Gastroesophageal sphincter (tissue), 4 donors: ENCODE measurements at regions not wholly inside any gene's neighbourhood (a gene's known extent, or its start where the extent isn't known, plus 50 kb on each side); places are given as distances from the start of the nearest gene placed in this dataset.

Experiments
- ATAC-seq: fragments of 150-250 bp; one replicate; pipeline ENCODE4 v1.9.1; 2016; ENCODE audit warnings: mild to moderate bottlenecking, moderate library complexity
- H3K27ac ChIP-seq, 4 donors: fragments of 200-600 bp; sonication (generic) in 3 of 4; 1 replicate in 3 of 4; 2 replicates in 1 of 4; pipeline ENCODE4 v1.5.1; 2016 to 2019
- H3K27me3 ChIP-seq: fragments of 200-600 bp; sonication (generic); one replicate; pipeline ENCODE4 v1.5.1; 2019
- H3K36me3 ChIP-seq, 2 donors: fragments of 200-600 bp; sonication (generic); one replicate each; pipeline ENCODE4 v1.5.1; 2019; ENCODE audit warnings: control low read depth in 1 of 2
- H3K4me1 ChIP-seq, 3 donors: fragments of 200-600 bp; sonication (generic); 1 replicate in 2 of 3; 2 replicates in 1 of 3; pipeline ENCODE4 v1.5.1; 2016 to 2019; ENCODE audit warnings: control low read depth in 2 of 3
- H3K4me3 ChIP-seq, 2 donors: fragments of 200-600 bp; sonication (generic); one replicate each; pipeline ENCODE4 v1.5.1; 2019; ENCODE audit warnings: mild to moderate bottlenecking in 1 of 2, moderate library complexity in 1 of 2
- H3K9me3 ChIP-seq, 3 donors: fragments of 200-600 bp; sonication (generic); one replicate each; pipeline ENCODE4 v1.5.1; 2017 to 2019; ENCODE audit warnings: control low read depth in 2 of 3
- CTCF ChIP-seq, 4 experiments: fragments of 200-600 bp in 2 of 4; fragments of 450-650 bp in 2 of 4; sonication (generic) in 1 of 4; IDR thresholded peaks; one replicate each; pipeline ENCODE4 v1.5.1; 2017 to 2019; ENCODE audit warnings: antibody characterized with exemption in 4 of 4, mild to moderate bottlenecking in 2 of 4, moderate library complexity in 2 of 4
- EP300 ChIP-seq: sonication (generic); formaldehyde crosslinking; IDR thresholded peaks from one replicate; pipeline ENCODE4 v1.6.1; 2017; ENCODE audit warnings: antibody characterized with exemption, mild to moderate bottlenecking
- POLR2A ChIP-seq, 2 donors: fragments of 450-650 bp; IDR thresholded peaks; one replicate each; pipeline ENCODE4 v1.6.1; 2017; ENCODE audit warnings: antibody characterized with exemption in 2 of 2, mild to moderate bottlenecking in 2 of 2, moderate library complexity in 1 of 2
- POLR2AphosphoS5 ChIP-seq: sonication (generic); formaldehyde crosslinking; IDR thresholded peaks from one replicate; pipeline ENCODE4 v1.6.1; 2017; ENCODE audit warnings: antibody characterized with exemption
- WGBS, 2 donors: methylation state at CpG; one replicate each; pipeline ENCODE4 v1.1.5; 2018; ENCODE audit warnings: low coverage in 1 of 2; 5-methylcytosine and 5-hydroxymethylcytosine counted together

GRCh38 chr12:97387844-97388243 is 74.8 kb upstream of the RMST start:
- no peak for TF ChIP-seq POLR2AphosphoS5
- TF ChIP-seq POLR2A (IDR thresholded peaks at IDR 0.05): no peak
- no peak for TF ChIP-seq EP300
- TF ChIP-seq CTCF (IDR thresholded peaks at IDR 0.05): no peak
- no peak overlapping the region for H3K4me3 ChIP-seq
- peaks cover 0 to 5% (median 0%) of the 10 kb centered on the region in 3 donors for H3K9me3 ChIP-seq
- no peaks in the 10 kb centered on the region for H3K4me1 ChIP-seq
- no peaks in the 10 kb centered on the region for H3K27me3 ChIP-seq
- no peak overlapping the region for H3K27ac ChIP-seq
- ATAC-seq: no peak
- 71 to 79% methylated on average over 1 of the region's 2 CpGs for WGBS, 2 donors
- H3K36me3 ChIP-seq: no peaks in the 10 kb centered on the region

- no peak for ATAC-seq
- 49% methylated on average over 2 of the region's 3 CpGs; no CpG with 5 or more reads in 1 of the 2 donors for WGBS, 2 donors
- no peaks in the 10 kb centered on the region for H3K9me3 ChIP-seq
- no peak overlapping the region for H3K4me3 ChIP-seq
- H3K27ac ChIP-seq: no peak overlapping the region
- no peaks in the 10 kb centered on the region for H3K4me1 ChIP-seq
- no peaks in the 10 kb centered on the region for H3K27me3 ChIP-seq
- H3K36me3 ChIP-seq: no peaks in the 10 kb centered on the region
- TF ChIP-seq POLR2AphosphoS5 (no peak), POLR2A (IDR thresholded peaks at IDR 0.05) (no peak), EP300 (no peak), CTCF (IDR thresholded peaks at IDR 0.05) (no peak)
These were observed 67.9 kb upstream of the RMST start for GRCh38 chr12:97394657-97395056.

- TF ChIP-seq EP300: no peak
- WGBS, 2 donors: 49% methylated on average over 3 to 4 of the region's 4 CpGs
- Histone ChIP-seq H3K36me3 (no peaks in the 10 kb centered on the region), H3K27me3 (no peaks in the 10 kb centered on the region), H3K9me3 (no peaks in the 10 kb centered on the region), H3K4me1 (no peaks in the 10 kb centered on the region), H3K27ac (no peak overlapping the region), H3K4me3 (no peak overlapping the region)
- ATAC-seq: no peak
These were observed 65.6 kb upstream of the RMST start for GRCh38 chr12:97397008-97397407.

GRCh38 chr12:97398704-97399103 is 63.9 kb upstream of the RMST start:
- Histone ChIP-seq H3K36me3 (no peaks in the 10 kb centered on the region), H3K4me3 (no peak overlapping the region), H3K9me3 (no peaks in the 10 kb centered on the region), H3K27ac (no peak overlapping the region), H3K27me3 (no peaks in the 10 kb centered on the region), H3K4me1 (no peaks in the 10 kb centered on the region)
- ATAC-seq: no peak
- no peak for TF ChIP-seq EP300
- 36 to 51% methylated on average over 4 of the region's 4 CpGs for WGBS, 2 donors

- Histone ChIP-seq H3K9me3 (no peaks in the 10 kb centered on the region), H3K27ac (no peak overlapping the region), H3K36me3 (no peaks in the 10 kb centered on the region), H3K27me3 (no peaks in the 10 kb centered on the region), H3K4me3 (no peak overlapping the region), H3K4me1 (no peaks in the 10 kb centered on the region)
- no peak for ATAC-seq
- WGBS, 2 donors: 56 to 62% methylated on average over 1 of the region's 1 CpG
- TF ChIP-seq EP300 (no peak), POLR2A (IDR thresholded peaks at IDR 0.05) (no peak), POLR2AphosphoS5 (no peak)
These were observed 58.5 kb upstream of the RMST start for GRCh38 chr12:97404093-97404492.

GRCh38 chr12:97404543-97404942 is 58.1 kb upstream of the RMST start:
- Histone ChIP-seq H3K36me3 (no peaks in the 10 kb centered on the region), H3K4me1 (no peaks in the 10 kb centered on the region), H3K27me3 (no peaks in the 10 kb centered on the region), H3K9me3 (no peaks in the 10 kb centered on the region), H3K4me3 (no peak overlapping the region), H3K27ac (no peak overlapping the region)
- no peak for ATAC-seq
- WGBS, 2 donors: 4% methylated on average over 2 of the region's 2 CpGs; no CpG with 5 or more reads in 1 of the 2 donors
- TF ChIP-seq CTCF (IDR thresholded peaks at IDR 0.05) (peak; percentile 46 to 68 (median 60)), POLR2AphosphoS5 (no peak)

GRCh38 chr12:97408363-97408762 is 54.2 kb upstream of the RMST start:
- Histone ChIP-seq H3K4me3 (no peak overlapping the region), H3K9me3 (no peaks in the 10 kb centered on the region), H3K27ac (no peak overlapping the region), H3K4me1 (no peaks in the 10 kb centered on the region), H3K27me3 (no peaks in the 10 kb centered on the region), H3K36me3 (no peaks in the 10 kb centered on the region)
- 95 to 100% methylated on average over 3 of the region's 3 CpGs for WGBS, 2 donors
- TF ChIP-seq EP300 (no peak), CTCF (IDR thresholded peaks at IDR 0.05) (no peak), POLR2A (IDR thresholded peaks at IDR 0.05) (no peak), POLR2AphosphoS5 (no peak)
- ATAC-seq: no peak
